Astrocyte (in vitro differentiated cells and primary cell): ENCODE measurements at regions not wholly inside any gene's neighbourhood (a gene's known extent, or its start where the extent isn't known, plus 50 kb on each side); places are given as distances from the start of the nearest gene placed in this dataset.

Source experiments
- EZH2 ChIP-seq: IDR thresholded peaks from 2 replicates; pipeline ENCODE4 v1.6.1; 2012; ENCODE audit warnings: mild to moderate bottlenecking, low read length, inconsistent platforms; ENCODE audit not compliant: insufficient read depth
- TF ChIP-seq, protein P1 (sequence below): IDR thresholded peaks from 2 replicates; pipeline ENCODE4 v1.5.1; 2011; ENCODE audit warnings: low read depth, mild to moderate bottlenecking, inconsistent platforms, low read length, moderate library complexity; ENCODE audit not compliant: insufficient read depth

DNA sequence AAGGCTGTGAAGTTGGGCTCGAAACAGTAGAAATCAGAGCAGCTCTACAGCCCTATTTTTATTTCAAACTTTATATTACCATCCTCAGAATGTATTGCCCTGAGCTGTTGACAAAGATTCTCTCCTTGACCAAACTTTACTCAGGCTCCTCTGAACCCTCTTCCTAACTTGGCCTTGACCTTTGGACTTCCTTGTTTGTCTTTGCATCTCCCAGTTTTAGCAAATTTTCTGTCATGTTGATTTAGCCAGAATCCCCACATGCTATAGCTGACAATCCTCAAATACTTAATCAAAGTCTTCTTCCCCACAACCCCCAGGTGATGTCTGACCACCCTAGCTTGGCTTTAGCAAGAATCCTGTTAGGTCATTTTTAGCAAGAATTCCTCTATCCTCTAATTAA is 87.4 kb upstream of the GRIN2A start:
- TF ChIP-seq, protein P1, sequence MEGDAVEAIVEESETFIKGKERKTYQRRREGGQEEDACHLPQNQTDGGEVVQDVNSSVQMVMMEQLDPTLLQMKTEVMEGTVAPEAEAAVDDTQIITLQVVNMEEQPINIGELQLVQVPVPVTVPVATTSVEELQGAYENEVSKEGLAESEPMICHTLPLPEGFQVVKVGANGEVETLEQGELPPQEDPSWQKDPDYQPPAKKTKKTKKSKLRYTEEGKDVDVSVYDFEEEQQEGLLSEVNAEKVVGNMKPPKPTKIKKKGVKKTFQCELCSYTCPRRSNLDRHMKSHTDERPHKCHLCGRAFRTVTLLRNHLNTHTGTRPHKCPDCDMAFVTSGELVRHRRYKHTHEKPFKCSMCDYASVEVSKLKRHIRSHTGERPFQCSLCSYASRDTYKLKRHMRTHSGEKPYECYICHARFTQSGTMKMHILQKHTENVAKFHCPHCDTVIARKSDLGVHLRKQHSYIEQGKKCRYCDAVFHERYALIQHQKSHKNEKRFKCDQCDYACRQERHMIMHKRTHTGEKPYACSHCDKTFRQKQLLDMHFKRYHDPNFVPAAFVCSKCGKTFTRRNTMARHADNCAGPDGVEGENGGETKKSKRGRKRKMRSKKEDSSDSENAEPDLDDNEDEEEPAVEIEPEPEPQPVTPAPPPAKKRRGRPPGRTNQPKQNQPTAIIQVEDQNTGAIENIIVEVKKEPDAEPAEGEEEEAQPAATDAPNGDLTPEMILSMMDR = no peak
- no peak for TF ChIP-seq EZH2
